Osteocyte (in vitro differentiated cells): ENCODE measurements at regions not wholly inside any gene's neighbourhood (a gene's known extent, or its start where the extent isn't known, plus 50 kb on each side); places are given as distances from the start of the nearest gene placed in this dataset.

ENCODE experiments used
- DNase-seq: peaks from one replicate; pipeline ENCODE4 v3.0.0; 2021; ENCODE audit warnings: mixed read lengths; ENCODE audit not compliant: unreplicated experiment; ENCODE audit errors: extremely low spot score
- H3K27ac Mint-ChIP-seq: one replicate; pipeline ENCODE4 v1.8.0; 2021; ENCODE audit warnings: mild to moderate bottlenecking, mixed read lengths; ENCODE audit not compliant: unreplicated experiment
- H3K27me3 Mint-ChIP-seq: one replicate; pipeline ENCODE4 v1.8.0; 2021; ENCODE audit warnings: mixed read lengths; ENCODE audit not compliant: unreplicated experiment
- H3K36me3 Mint-ChIP-seq: one replicate; pipeline ENCODE4 v1.8.0; 2021; ENCODE audit warnings: mixed read lengths; ENCODE audit not compliant: unreplicated experiment
- H3K4me1 Mint-ChIP-seq: one replicate; pipeline ENCODE4 v1.8.0; 2021; ENCODE audit warnings: mixed read lengths; ENCODE audit not compliant: unreplicated experiment
- H3K4me3 Mint-ChIP-seq: one replicate; pipeline ENCODE4 v1.8.0; 2021; ENCODE audit warnings: mild to moderate bottlenecking, moderate library complexity, mixed read lengths; ENCODE audit not compliant: unreplicated experiment
- H3K9me3 Mint-ChIP-seq: one replicate; pipeline ENCODE4 v1.8.0; 2021; ENCODE audit warnings: mixed read lengths; ENCODE audit not compliant: unreplicated experiment
- CTCF ChIP-seq: fragments of 200-600 bp; sonication (generic); IDR thresholded peaks from 2 replicates; pipeline ENCODE4 v1.5.0; 2021; ENCODE audit warnings: antibody characterized with exemption, mild to moderate bottlenecking, moderate library complexity

- Mint-ChIP-seq H3K36me3 (no peaks in the 10 kb centered on the region), H3K4me3 (no peak overlapping the region), H3K9me3 (peaks cover 2% of the 10 kb centered on the region), H3K27me3 (no peaks in the 10 kb centered on the region), H3K4me1 (no peaks in the 10 kb centered on the region), H3K27ac (no peak overlapping the region)
- DNase-seq = no peak
- no peak for TF ChIP-seq CTCF
These were observed 380.5 kb upstream of the SPRED2 start for GRCh38 chr2:65812887-65813286.

- H3K4me3 Mint-ChIP-seq = no peak overlapping the region
- H3K27ac Mint-ChIP-seq = no peak overlapping the region
- H3K9me3 Mint-ChIP-seq = peaks cover 11% of the 10 kb centered on the region
- no peaks in the 10 kb centered on the region for H3K36me3 Mint-ChIP-seq
- DNase-seq = no peak
- TF ChIP-seq CTCF = no peak
- H3K4me1 Mint-ChIP-seq = no peaks in the 10 kb centered on the region
- peaks cover 7% of the 10 kb centered on the region for H3K27me3 Mint-ChIP-seq
These were observed 375.5 kb upstream of the SPRED2 start for GRCh38 chr2:65807942-65808341.

GRCh38 chr2:65804777-65805176 is 372.4 kb upstream of the SPRED2 start:
- Mint-ChIP-seq H3K4me3 (no peak overlapping the region), H3K9me3 (peaks cover 11% of the 10 kb centered on the region), H3K27ac (no peak overlapping the region), H3K4me1 (no peaks in the 10 kb centered on the region), H3K27me3 (peaks cover 10% of the 10 kb centered on the region), H3K36me3 (no peaks in the 10 kb centered on the region)
- no peak for TF ChIP-seq CTCF
- DNase-seq = no peak

GRCh38 chr2:65802298-65802942 is 370.0 kb upstream of the SPRED2 start:
- Mint-ChIP-seq H3K9me3 (peaks cover 7% of the 10 kb centered on the region), H3K4me3 (no peak overlapping the region), H3K36me3 (no peaks in the 10 kb centered on the region), H3K4me1 (no peaks in the 10 kb centered on the region), H3K27me3 (peaks cover 13% of the 10 kb centered on the region), H3K27ac (no peak overlapping the region)
- DNase-seq = no peak
- TF ChIP-seq CTCF = no peak

GRCh38 chr2:65800998-65801397 is 368.6 kb upstream of the SPRED2 start:
- Mint-ChIP-seq H3K4me1 (no peaks in the 10 kb centered on the region), H3K4me3 (no peak overlapping the region), H3K27me3 (peaks cover 13% of the 10 kb centered on the region), H3K9me3 (peaks cover 7% of the 10 kb centered on the region), H3K27ac (no peak overlapping the region), H3K36me3 (no peaks in the 10 kb centered on the region)
- TF ChIP-seq CTCF = peak; percentile 32
- no peak for DNase-seq
